SK-N-SH (cell line): ENCODE measurements at regions not wholly inside any gene's neighbourhood (a gene's known extent, or its start where the extent isn't known, plus 50 kb on each side); places are given as distances from the start of the nearest gene placed in this dataset.
A peak's percentile ranks its signal among the peaks of the same experiment; 100 is the strongest.

Source experiments
- CTCF ChIA-PET: fragments of 300-600, 350-600 bp; formaldehyde crosslinking; extraction: SDS; loops from one replicate; lab custom pipeline; 2021; lab: Yijun Ruan, JAX
- POLR2A ChIA-PET: fragments of 350-600 bp; sonication (Branson Sonifier 250); formaldehyde crosslinking; extraction: SDS; loops from one replicate; lab custom pipeline; 2020; ENCODE audit warnings: antibody characterized with exemption, inconsistent platforms; lab: Yijun Ruan, JAX
- DNase-seq: peaks from one replicate; pipeline ENCODE4 v3.0.0; 2012
- H2AFZ ChIP-seq: fragments of 200-600 bp; sonication (generic); 2 replicates; pipeline ENCODE4 v1.8.1; 2016; ENCODE audit warnings: antibody characterized with exemption, mild to moderate bottlenecking, low read depth
- H3F3A ChIP-seq: fragments of 200-600 bp; sonication (generic); replicated peaks from 2 replicates; pipeline ENCODE3; 2016; ENCODE audit warnings: antibody characterized with exemption, mild to moderate bottlenecking; ENCODE audit not compliant: insufficient read depth
- H3K27ac ChIP-seq, 2 experiments: fragments of 200-500 bp in 1 of 2; fragments of 200-600 bp in 1 of 2; sonication (Bioruptor generic) in 1 of 2; sonication (generic), shearing (Covaris generic) in 1 of 2; 2 replicates each; pipeline versions ENCODE4 v1.5.1 to v1.6.1; 2014 to 2016; ENCODE audit warnings: low read depth in 2 of 2, inconsistent platforms in 1 of 2, low read length in 1 of 2, mild to moderate bottlenecking in 1 of 2, mixed read lengths in 1 of 2
- H3K27me3 ChIP-seq: fragments of 200-600 bp; sonication (generic), shearing (Covaris generic); 2 replicates; pipeline ENCODE4 v1.6.1; 2016; ENCODE audit warnings: mixed run types; ENCODE audit not compliant: insufficient read depth
- H3K36me3 ChIP-seq, 2 experiments: fragments of 200-500 bp in 1 of 2; fragments of 200-600 bp in 1 of 2; sonication (Bioruptor generic) in 1 of 2; sonication (generic) in 1 of 2; replicated peaks in 1 of 2; 2 replicates each; pipeline versions ENCODE3 to v1.5.1; 2014 to 2016; ENCODE audit warnings: low read length in 1 of 2, mild to moderate bottlenecking in 1 of 2; ENCODE audit not compliant: insufficient read depth in 2 of 2, control insufficient read depth in 1 of 2
- H3K4me1 ChIP-seq, 2 experiments: fragments of 200-500 bp in 1 of 2; fragments of 200-600 bp in 1 of 2; sonication (Bioruptor generic) in 1 of 2; sonication (generic), shearing (Covaris generic) in 1 of 2; 2 replicates each; pipeline versions ENCODE4 v1.5.1 to v1.6.1; 2014 to 2016; ENCODE audit warnings: low read depth in 1 of 2, low read length in 1 of 2, mixed run types in 1 of 2; ENCODE audit not compliant: insufficient read depth in 2 of 2, control insufficient read depth in 1 of 2
- H3K4me2 ChIP-seq: fragments of 200-600 bp; sonication (generic), shearing (Covaris generic); 2 replicates; pipeline ENCODE4 v1.6.1; 2017; ENCODE audit warnings: mixed run types
- H3K4me3 ChIP-seq, 2 experiments: fragments of 200-500 bp in 1 of 2; fragments of 200-600 bp in 1 of 2; sonication (Bioruptor generic) in 1 of 2; sonication (generic), shearing (Covaris generic) in 1 of 2; 2 replicates each; pipeline versions ENCODE4 v1.5.1 to v1.8.1; 2014 to 2016; ENCODE audit warnings: low read depth in 2 of 2, inconsistent platforms in 1 of 2, low read length in 1 of 2, mild to moderate bottlenecking in 1 of 2, mixed read lengths in 1 of 2, moderate library complexity in 1 of 2
- H3K79me2 ChIP-seq: fragments of 200-600 bp; sonication (generic); 2 replicates; pipeline ENCODE4 v1.8.1; 2017; ENCODE audit warnings: mild to moderate bottlenecking; ENCODE audit not compliant: insufficient read depth
- H3K9ac ChIP-seq: fragments of 200-600 bp; sonication (generic); 2 replicates; pipeline ENCODE4 v1.6.1; 2017; ENCODE audit warnings: mixed run types
- H3K9me2 ChIP-seq: fragments of 200-600 bp; sonication (generic); 2 replicates; pipeline ENCODE4 v1.6.1; 2017; ENCODE audit warnings: mixed run types
- H3K9me3 ChIP-seq: fragments of 200-600 bp; sonication (generic); 2 replicates; pipeline ENCODE4 v1.6.1; 2017; ENCODE audit warnings: mixed run types, mild to moderate bottlenecking, moderate library complexity
- H4K20me1 ChIP-seq: fragments of 200-600 bp; sonication (generic); 2 replicates; pipeline ENCODE4 v1.6.1; 2017; ENCODE audit warnings: mild to moderate bottlenecking, mixed run types; ENCODE audit not compliant: insufficient read depth
- CHD2 ChIP-seq: fragments of 150-350 bp; IDR thresholded peaks from 2 replicates; pipeline ENCODE4 v1.6.1; 2018; ENCODE audit warnings: low read length; ENCODE audit not compliant: partially characterized antibody
- CTCF ChIP-seq: fragments of 200-600 bp; sonication (generic); IDR thresholded peaks from 2 replicates; pipeline ENCODE4 v1.6.1; 2017; ENCODE audit warnings: antibody characterized with exemption, mild to moderate bottlenecking, moderate library complexity
- EP300 ChIP-seq, 2 experiments: IDR thresholded peaks; 2 replicates each; pipeline versions ENCODE4 v1.4.0 to v1.6.1; 2012; ENCODE audit warnings: borderline replicate concordance in 1 of 2, low read depth in 1 of 2, low read length in 1 of 2
- FOSL2 ChIP-seq: IDR thresholded peaks from 2 replicates; pipeline ENCODE4 v1.4.0; 2012; ENCODE audit warnings: low read depth, mild to moderate bottlenecking, moderate library complexity, borderline replicate concordance
- FOXJ3 ChIP-seq: sonication (generic); formaldehyde crosslinking; IDR thresholded peaks from 2 replicates; pipeline ENCODE4 v1.5.1; 2020; ENCODE audit warnings: mild to moderate bottlenecking, missing genetic modification reagents
- GABPA ChIP-seq: IDR thresholded peaks from 2 replicates; pipeline ENCODE4 v1.4.0; 2012; ENCODE audit warnings: low read depth, mild to moderate bottlenecking
- GATA2 ChIP-seq: sonication (generic); formaldehyde crosslinking; IDR thresholded peaks from 2 replicates; pipeline ENCODE4 v1.5.0; 2020; ENCODE audit warnings: mild to moderate bottlenecking, missing genetic modification reagents
- IRF3 ChIP-seq: fragments of 150-350 bp; IDR thresholded peaks from 2 replicates; pipeline ENCODE4 v1.6.1; 2016; ENCODE audit warnings: mild to moderate bottlenecking, low read depth, low read length
- MAX ChIP-seq: IDR thresholded peaks from 2 replicates; pipeline ENCODE4 v1.4.0; 2012; ENCODE audit warnings: low read depth
- MEF2A ChIP-seq: IDR thresholded peaks from 2 replicates; pipeline ENCODE4 v1.4.0; 2012; ENCODE audit warnings: low read depth, borderline replicate concordance
- PBX3 ChIP-seq: IDR thresholded peaks from 2 replicates; pipeline ENCODE4; 2012
- RCOR1 ChIP-seq: fragments of 150-350 bp; IDR thresholded peaks from 2 replicates; pipeline ENCODE4 v1.6.1; 2017; ENCODE audit warnings: antibody characterized with exemption, low read length
- REST ChIP-seq: IDR thresholded peaks from 2 replicates; pipeline ENCODE4 v1.6.1; 2012; ENCODE audit warnings: mild to moderate bottlenecking, low read depth, low read length, moderate library complexity
- RXRA ChIP-seq: IDR thresholded peaks from 2 replicates; pipeline ENCODE4 v1.4.0; 2012; ENCODE audit warnings: low read depth, mild to moderate bottlenecking, borderline replicate concordance
- TAF1 ChIP-seq: IDR thresholded peaks from 2 replicates; pipeline ENCODE4 v1.6.1; 2012; ENCODE audit warnings: low read depth, mild to moderate bottlenecking, low read length, moderate library complexity, borderline replicate concordance
- TCF12 ChIP-seq: IDR thresholded peaks from 2 replicates; pipeline ENCODE4 v1.4.0; 2012
- TEAD4 ChIP-seq: IDR thresholded peaks from 2 replicates; pipeline ENCODE4 v1.4.0; 2012; ENCODE audit warnings: mild to moderate bottlenecking, borderline replicate concordance; ENCODE audit not compliant: insufficient read depth
- WGBS: methylation state at CpG from one replicate; pipeline ENCODE4 v1.1.6; 2017; ENCODE audit warnings: low lambda C conversion rate; 5-methylcytosine and 5-hydroxymethylcytosine counted together
- TF ChIP-seq, protein P1 (sequence below): fragments of 150-350 bp; IDR thresholded peaks from 2 replicates; pipeline ENCODE4 v1.6.1; 2017; ENCODE audit warnings: antibody characterized with exemption, low read length, low read depth, borderline replicate concordance

DNA sequence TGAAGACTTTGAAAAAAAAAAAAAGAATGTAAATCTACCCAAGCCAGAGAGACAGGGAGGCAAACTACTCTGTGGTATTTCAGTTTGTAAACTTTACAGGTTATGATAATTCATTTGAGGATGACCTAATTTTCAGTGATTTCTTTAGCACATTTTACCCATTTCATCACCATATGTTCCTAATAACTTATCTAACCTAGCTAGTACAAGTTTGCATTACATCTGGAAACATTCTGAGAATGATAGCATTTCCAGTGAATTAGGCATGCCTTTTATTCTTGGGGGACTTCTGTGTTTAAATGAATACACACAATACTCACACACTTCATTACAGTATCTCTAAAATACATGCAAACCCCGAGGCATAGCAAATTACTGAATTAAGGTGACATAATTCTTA is 1055.5 kb downstream of the PCDH18 start:
- peaks cover 0 to 3% of the 10 kb centered on the region in 2 experiments; a peak in 1 of 4 replicates for H3K4me1 ChIP-seq
- H3K9me3 ChIP-seq: no peaks in the 10 kb centered on the region
- H3K79me2 ChIP-seq: no peaks in the 10 kb centered on the region
- TF ChIP-seq CHD2: peak; percentile 8
- TF ChIP-seq REST: no peak
- TF ChIP-seq TEAD4: no peak
- no peak for TF ChIP-seq TCF12
- peak in 1 of 2 experiments; percentile 38; a peak in 1 of 4 replicates for TF ChIP-seq EP300 (IDR thresholded peaks at IDR 0.05; ENCODE audit: borderline replicate concordance in 1 of 2, low read depth in 1 of 2, low read length in 1 of 2)
- TF ChIP-seq, protein P1, sequence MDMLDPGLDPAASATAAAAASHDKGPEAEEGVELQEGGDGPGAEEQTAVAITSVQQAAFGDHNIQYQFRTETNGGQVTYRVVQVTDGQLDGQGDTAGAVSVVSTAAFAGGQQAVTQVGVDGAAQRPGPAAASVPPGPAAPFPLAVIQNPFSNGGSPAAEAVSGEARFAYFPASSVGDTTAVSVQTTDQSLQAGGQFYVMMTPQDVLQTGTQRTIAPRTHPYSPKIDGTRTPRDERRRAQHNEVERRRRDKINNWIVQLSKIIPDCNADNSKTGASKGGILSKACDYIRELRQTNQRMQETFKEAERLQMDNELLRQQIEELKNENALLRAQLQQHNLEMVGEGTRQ: no peak
- TF ChIP-seq RCOR1: peak; percentile 60
- TF ChIP-seq FOXJ3: no peak
- TF ChIP-seq FOSL2: no peak
- TF ChIP-seq GATA2 (CRISPR knock-in tag): peak; percentile 38; the same call in 1 of the 2 replicates
- H3K4me3 ChIP-seq: no peak overlapping the region
- H4K20me1 ChIP-seq: no peaks in the 10 kb centered on the region
- no peaks in the 10 kb centered on the region for H3F3A ChIP-seq
- no peaks in the 10 kb centered on the region for H3K27me3 ChIP-seq
- ChIA-PET POLR2A (no interaction called here), CTCF (no interaction called here)
- no peaks in the 10 kb centered on the region for H3K9me2 ChIP-seq
- no peak overlapping the region for H3K27ac ChIP-seq
- 15% methylated on average over 1 of the region's 1 CpG for WGBS
- peak; percentile 14 for DNase-seq
- H3K4me2 ChIP-seq: no peak overlapping the region
- no peak overlapping the region for H3K9ac ChIP-seq
- no peaks in the 10 kb centered on the region for H3K36me3 ChIP-seq
- H2AFZ ChIP-seq: no peak overlapping the region

DNA sequence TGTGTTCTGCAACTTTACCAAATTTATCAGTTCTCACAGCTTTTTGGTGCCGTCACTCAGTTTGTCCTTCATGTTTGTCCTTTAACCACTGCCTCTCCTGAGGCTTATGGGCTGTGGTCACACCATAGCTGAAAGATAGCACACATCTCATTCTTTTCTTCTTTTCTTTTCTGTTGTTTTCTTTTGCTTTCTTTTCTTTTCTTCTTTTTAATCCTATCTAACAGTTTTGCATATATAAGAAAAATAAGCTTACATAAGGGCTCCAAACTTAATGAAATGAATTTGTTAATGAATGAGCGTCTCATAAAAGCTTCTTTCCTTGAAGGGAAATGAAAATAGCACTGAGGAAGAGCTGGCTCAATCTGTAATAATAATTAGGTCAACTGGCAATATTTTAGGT is 1061.2 kb downstream of the PCDH18 start:
- Histone ChIP-seq H4K20me1 (no peaks in the 10 kb centered on the region), H3K4me2 (no peak overlapping the region), H3K36me3 (no peaks in the 10 kb centered on the region), H3K27me3 (no peaks in the 10 kb centered on the region), H3K9me2 (no peaks in the 10 kb centered on the region), H3K4me1 (no peaks in the 10 kb centered on the region), H3K9ac (no peak overlapping the region), H3K79me2 (no peaks in the 10 kb centered on the region), H3F3A (no peaks in the 10 kb centered on the region), H3K27ac (no peak overlapping the region), H3K9me3 (no peaks in the 10 kb centered on the region; the same call in 1 of the 2 replicates), H2AFZ (no peak overlapping the region), H3K4me3 (no peak overlapping the region)
- DNase-seq: no peak
- 54% methylated on average over 2 of the region's 2 CpGs for WGBS
- ChIA-PET CTCF (interaction anchor here (1.0 kb wide), 1 partner anchor 15 kb away, joined by 3 read pairs; no protein-coding TSS in a partner anchor), POLR2A (no interaction called here)
- no peak for TF ChIP-seq FOXJ3
- TF ChIP-seq FOSL2: no peak
- TF ChIP-seq MAX: no peak
- TF ChIP-seq TAF1: no peak
- no peak for TF ChIP-seq RXRA
- no peak for TF ChIP-seq TEAD4
- no peak for TF ChIP-seq CTCF
- no peak for TF ChIP-seq IRF3
- no peak for TF ChIP-seq PBX3
- no peak for TF ChIP-seq GABPA
- no peak for TF ChIP-seq MEF2A
